HL-60 (cell line): ENCODE measurements at regions not wholly inside any gene's neighbourhood (a gene's known extent, or its start where the extent isn't known, plus 50 kb on each side); places are given as distances from the start of the nearest gene placed in this dataset.

Experiments used
- DNase-seq, 2 experiments: peaks; one replicate each; pipeline ENCODE4 v3.0.0-alpha.2; 2010 to 2020; ENCODE audit warnings: low read depth in 1 of 2, low spot score in 1 of 2
- H3K27ac ChIP-seq: fragments of 250-450 bp; sonication (Bioruptor Pico); replicated peaks from 2 replicates; pipeline ENCODE4 v1.5.1; 2020; ENCODE audit warnings: mild to moderate bottlenecking, moderate library complexity
- H3K27me3 ChIP-seq: fragments of 250-450 bp; sonication (Bioruptor Pico); 2 replicates; pipeline ENCODE4 v1.5.1; 2021; ENCODE audit warnings: mild to moderate bottlenecking, moderate library complexity; ENCODE audit not compliant: insufficient read depth, poor library complexity, severe bottlenecking
- H3K4me3 ChIP-seq: replicated peaks from 2 replicates; pipeline ENCODE4 v1.5.1; 2011; ENCODE audit warnings: mild to moderate bottlenecking, control low read depth, low read length; ENCODE audit not compliant: insufficient read depth
- CTCF ChIP-seq: IDR thresholded peaks from one replicate; pipeline ENCODE4 v1.5.1; 2011; ENCODE audit warnings: low read length, control low read depth, inconsistent platforms; ENCODE audit not compliant: insufficient read depth
- GABPA ChIP-seq: IDR thresholded peaks from 2 replicates; pipeline ENCODE4 v1.6.1; 2012; ENCODE audit warnings: low read depth
- POLR2AphosphoS5 ChIP-seq: IDR thresholded peaks from 2 replicates; pipeline ENCODE4 v1.6.1; 2012; ENCODE audit warnings: low read depth
- REST ChIP-seq: IDR thresholded peaks from 2 replicates; pipeline ENCODE4 v1.6.1; 2012; ENCODE audit warnings: low read depth; ENCODE audit not compliant: insufficient replicate concordance
- SPI1 ChIP-seq: IDR thresholded peaks from 2 replicates; pipeline ENCODE4 v1.6.1; 2012; ENCODE audit warnings: low read depth, mild to moderate bottlenecking, borderline replicate concordance

GRCh38 chr7:10471280-10472058 is 502.2 kb upstream of the PHF14 start:
- Histone ChIP-seq H3K27me3 (no peaks in the 10 kb centered on the region), H3K27ac (no peak overlapping the region), H3K4me3 (no peak overlapping the region)
- no peak for TF ChIP-seq SPI1
- no peak for TF ChIP-seq POLR2AphosphoS5
- no peak for TF ChIP-seq GABPA
- no peak for TF ChIP-seq CTCF
- TF ChIP-seq REST, result no peak
- no peak for DNase-seq

GRCh38 chr7:10472115-10472514 is 501.6 kb upstream of the PHF14 start:
- H3K4me3 ChIP-seq, result no peak overlapping the region
- no peak for DNase-seq
- H3K27me3 ChIP-seq, result no peaks in the 10 kb centered on the region
- no peak for TF ChIP-seq SPI1
- TF ChIP-seq GABPA, result no peak
- no peak for TF ChIP-seq REST
- no peak for TF ChIP-seq CTCF
- no peak overlapping the region for H3K27ac ChIP-seq

- TF ChIP-seq POLR2AphosphoS5 (no peak), CTCF (no peak)
Observed at GRCh38 chr7:10473569-10473968, 500.1 kb upstream of the PHF14 start.

GRCh38 chr7:10474048-10474447 is 499.6 kb upstream of the PHF14 start:
- Histone ChIP-seq H3K27me3 (no peaks in the 10 kb centered on the region), H3K27ac (no peak overlapping the region), H3K4me3 (no peak overlapping the region)
- no peak for TF ChIP-seq REST
- no peak for TF ChIP-seq POLR2AphosphoS5
- TF ChIP-seq SPI1, result no peak
- no peak for TF ChIP-seq GABPA
- no peak for TF ChIP-seq CTCF
- DNase-seq, result no peak

More at GRCh38 chr7:10473569-10473968, 500.1 kb upstream of the PHF14 start:
- H3K27ac ChIP-seq, result no peak overlapping the region
- no peak overlapping the region for H3K4me3 ChIP-seq
- DNase-seq, result no peak
- no peaks in the 10 kb centered on the region for H3K27me3 ChIP-seq
